Thyroid gland (tissue), 4 donors: ENCODE measurements at regions not wholly inside any gene's neighbourhood (a gene's known extent, or its start where the extent isn't known, plus 50 kb on each side); places are given as distances from the start of the nearest gene placed in this dataset.

ENCODE experiments used
- DNase-seq, 2 donors: peaks; one replicate each; pipeline ENCODE4 v3.0.0-alpha.2; 2019
- H3K27ac ChIP-seq, 3 donors: fragments of 200-600 bp; sonication (generic); 1 replicate in 2 of 3; 2 replicates in 1 of 3; pipeline ENCODE4 v1.5.1; 2016 to 2019; ENCODE audit warnings: mild to moderate bottlenecking in 1 of 3, moderate library complexity in 1 of 3
- H3K27me3 ChIP-seq: fragments of 200-600 bp; sonication (generic); one replicate; pipeline ENCODE4 v1.5.1; 2019
- H3K36me3 ChIP-seq, 2 donors: fragments of 200-600 bp; sonication (generic); one replicate each; pipeline ENCODE4 v1.5.1; 2016 to 2019
- H3K4me1 ChIP-seq, 2 donors: fragments of 200-600 bp; sonication (generic); one replicate each; pipeline ENCODE4 v1.5.1; 2017 to 2019
- H3K4me3 ChIP-seq, 3 donors: fragments of 200-600 bp; sonication (generic); replicated peaks in 1 of 3; 1 replicate in 2 of 3; 2 replicates in 1 of 3; pipeline ENCODE4 v1.5.1; 2016; ENCODE audit warnings: mild to moderate bottlenecking in 1 of 3
- H3K9me3 ChIP-seq: fragments of 200-600 bp; sonication (generic); one replicate; pipeline ENCODE4 v1.5.1; 2017
- CTCF ChIP-seq, 6 experiments: fragments of 200-600 bp in 3 of 6; fragments of 450-650 bp in 3 of 6; sonication (generic) in 3 of 6; IDR thresholded peaks; one replicate each; pipeline ENCODE4 v1.5.1; 2016 to 2019; ENCODE audit warnings: antibody characterized with exemption in 6 of 6, mild to moderate bottlenecking in 2 of 6, inconsistent platforms in 1 of 6, moderate library complexity in 1 of 6
- POLR2A ChIP-seq, 2 donors: fragments of 450-650 bp; IDR thresholded peaks; one replicate each; pipeline ENCODE4 v1.6.1; 2017; ENCODE audit warnings: antibody characterized with exemption in 2 of 2, mild to moderate bottlenecking in 2 of 2, moderate library complexity in 1 of 2
- WGBS, 2 donors: methylation state at CpG; one replicate each; pipeline ENCODE4 v1.1.5; 2017; 5-methylcytosine and 5-hydroxymethylcytosine counted together
- intact Hi-C: fragments of 100-400 bp; cut with DNase I; formaldehyde crosslinking; loops from one replicate; pipeline ENCODE4 v1.15.1; 2023

DNA sequence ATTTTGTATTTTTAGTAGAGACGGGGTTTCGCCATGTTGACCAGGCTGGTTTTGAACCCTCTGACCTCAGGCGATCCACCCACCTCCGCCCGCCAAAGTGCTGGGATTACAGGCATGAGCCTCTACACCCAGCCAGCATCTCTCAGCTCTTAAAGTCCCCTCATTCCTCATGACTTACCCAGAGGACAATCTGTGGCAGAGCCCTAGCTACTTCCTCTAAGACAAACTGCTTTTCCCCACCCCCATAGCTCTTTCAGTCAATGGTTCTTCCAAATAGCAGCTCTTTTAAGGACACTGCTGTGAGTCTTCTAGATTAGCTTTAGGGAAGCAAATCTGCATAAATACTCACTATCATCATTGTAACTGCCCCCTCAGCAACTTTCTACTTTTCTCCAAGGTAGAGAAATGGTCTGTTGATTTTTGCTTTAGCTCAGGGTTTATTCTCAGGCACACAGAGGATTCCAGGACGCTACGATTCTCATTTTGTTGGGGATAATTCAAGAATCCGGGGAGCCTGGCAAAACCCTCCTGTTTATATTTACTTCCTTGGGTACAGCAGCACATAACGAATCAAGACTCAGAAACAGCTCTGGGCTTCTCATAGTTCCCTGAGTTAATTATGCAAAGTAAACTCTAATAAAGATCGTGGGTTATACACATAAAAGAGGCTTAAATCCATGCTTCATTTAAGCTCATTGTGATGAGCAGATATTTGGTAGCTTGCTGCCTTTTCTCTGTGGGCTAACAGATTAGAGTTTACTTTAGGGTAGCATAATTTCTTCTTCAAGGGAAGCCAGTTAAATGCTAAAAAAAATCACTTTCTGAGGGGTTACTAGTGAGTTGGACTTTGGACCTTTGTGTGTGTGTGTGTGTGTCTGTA is 357.4 kb downstream of the TDRD3 start:
- no peaks in the 10 kb centered on the region for H3K9me3 ChIP-seq
- no peak overlapping the region for H3K4me3 ChIP-seq
- TF ChIP-seq POLR2A (IDR thresholded peaks at IDR 0.05), result no peak
- TF ChIP-seq CTCF (IDR thresholded peaks at IDR 0.05), result no peak
- H3K27ac ChIP-seq, result no peak overlapping the region
- no peaks in the 10 kb centered on the region for H3K27me3 ChIP-seq
- intact Hi-C loops, result no loop called here
- no peak for DNase-seq
- 85 to 90% methylated on average over 10 of the region's 10 CpGs for WGBS, 2 donors
- peaks cover 0 to 3% of the 10 kb centered on the region in 2 donors for H3K4me1 ChIP-seq
- H3K36me3 ChIP-seq, result no peaks in the 10 kb centered on the region

DNA sequence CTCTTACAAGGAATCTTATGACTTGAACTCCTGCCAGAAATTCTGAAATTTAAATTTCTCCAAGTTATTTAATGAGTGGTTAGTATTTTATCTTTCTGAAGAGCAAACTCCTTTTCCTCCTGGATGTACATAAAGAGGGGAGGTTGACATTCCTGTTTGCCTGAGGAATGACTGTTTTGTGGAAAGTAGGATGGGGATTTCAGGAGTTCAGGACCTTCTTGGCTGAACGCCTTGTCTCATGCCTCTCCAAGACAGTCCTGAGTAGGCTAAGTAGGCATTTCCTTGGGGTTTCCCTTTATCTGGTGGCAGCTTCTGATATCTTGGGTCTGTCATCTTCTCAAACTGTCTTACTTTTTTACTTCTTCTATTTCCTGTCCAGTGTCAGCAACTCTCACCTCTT is 356.6 kb downstream of the TDRD3 start:
- 87 to 91% methylated on average over 1 of the region's 1 CpG for WGBS, 2 donors
- H3K36me3 ChIP-seq, result no peaks in the 10 kb centered on the region
- intact Hi-C loops, result no loop called here
- H3K27ac ChIP-seq, result no peak overlapping the region
- no peaks in the 10 kb centered on the region for H3K9me3 ChIP-seq
- H3K27me3 ChIP-seq, result no peaks in the 10 kb centered on the region
- H3K4me1 ChIP-seq, result peaks cover 0 to 3% of the 10 kb centered on the region in 2 donors
- DNase-seq, result no peak
- no peak for TF ChIP-seq POLR2A (IDR thresholded peaks at IDR 0.05)
- no peak for TF ChIP-seq CTCF (IDR thresholded peaks at IDR 0.05)
- no peak overlapping the region for H3K4me3 ChIP-seq

- no peaks in the 10 kb centered on the region for H3K9me3 ChIP-seq
- WGBS, 2 donors, result 52 to 59% methylated on average over 3 of the region's 3 CpGs
- H3K4me1 ChIP-seq, result no peaks in the 10 kb centered on the region
- no peaks in the 10 kb centered on the region for H3K27me3 ChIP-seq
- H3K4me3 ChIP-seq, result no peak overlapping the region
- DNase-seq, result no peak
- intact Hi-C loops, result no loop called here
- no peaks in the 10 kb centered on the region for H3K36me3 ChIP-seq
- no peak overlapping the region for H3K27ac ChIP-seq
- TF ChIP-seq CTCF (IDR thresholded peaks at IDR 0.05) (no peak), POLR2A (IDR thresholded peaks at IDR 0.05) (no peak)
These were observed 348.3 kb downstream of the TDRD3 start for GRCh38 chr13:60745343-60745742.

- DNase-seq, result no peak
- Histone ChIP-seq H3K4me1 (no peaks in the 10 kb centered on the region), H3K27ac (no peak overlapping the region), H3K9me3 (no peaks in the 10 kb centered on the region), H3K36me3 (no peaks in the 10 kb centered on the region), H3K27me3 (no peaks in the 10 kb centered on the region), H3K4me3 (no peak overlapping the region)
- intact Hi-C loops, result no loop called here
- TF ChIP-seq POLR2A (IDR thresholded peaks at IDR 0.05) (no peak), CTCF (IDR thresholded peaks at IDR 0.05) (no peak)
These were observed 336.9 kb downstream of the TDRD3 start for GRCh38 chr13:60733933-60734332.

DNA sequence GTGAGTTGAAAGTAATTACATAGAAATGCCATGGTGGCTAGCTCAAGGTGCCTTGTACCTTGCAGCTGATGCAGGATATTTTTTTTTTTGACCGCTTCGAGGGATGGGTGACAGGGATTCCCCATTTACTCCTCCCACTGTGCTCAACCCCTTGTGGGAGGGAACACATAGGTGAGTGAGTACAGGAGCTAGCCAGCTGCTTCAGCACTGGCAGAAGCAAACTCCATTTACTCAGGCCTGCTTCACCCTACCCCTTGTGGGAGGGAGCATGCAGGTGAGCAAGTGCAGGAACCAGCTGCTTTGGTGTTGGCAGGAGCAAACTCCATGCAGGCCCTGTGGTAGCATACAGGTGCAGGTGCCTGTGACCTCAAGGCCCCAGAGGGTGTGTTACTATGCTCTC is 330.1 kb downstream of the TDRD3 start:
- no peak for DNase-seq
- WGBS, 2 donors, result 28 to 83% methylated on average over 2 of the region's 2 CpGs
- TF ChIP-seq POLR2A (IDR thresholded peaks at IDR 0.05) (no peak), CTCF (IDR thresholded peaks at IDR 0.05) (no peak)
- no peak overlapping the region for H3K27ac ChIP-seq
- H3K36me3 ChIP-seq, result no peaks in the 10 kb centered on the region
- H3K4me3 ChIP-seq, result no peak overlapping the region
- H3K4me1 ChIP-seq, result no peaks in the 10 kb centered on the region
- intact Hi-C loops, result no loop called here
- no peaks in the 10 kb centered on the region for H3K27me3 ChIP-seq
- no peaks in the 10 kb centered on the region for H3K9me3 ChIP-seq
